ENCODE measurements at regions not wholly inside any gene's neighbourhood (a gene's known extent, or its start where the extent isn't known, plus 50 kb on each side); places are given as distances from the start of the nearest gene placed in this dataset.

GRCh38 chr20:43341511-43341910 is 116.2 kb upstream of the SRSF6 start:
- TF ChIP-seq EP300 (IDR thresholded peaks at IDR 0.05) (no peak), CTCF (IDR thresholded peaks at IDR 0.05) (no peak), POLR2A (IDR thresholded peaks at IDR 0.05) (no peak)
